ENCODE measurements at regions not wholly inside any gene's neighbourhood (a gene's known extent, or its start where the extent isn't known, plus 50 kb on each side); places are given as distances from the start of the nearest gene placed in this dataset.

- TF ChIP-seq POLR2A (IDR thresholded peaks at IDR 0.05) (no peak), CTCF (IDR thresholded peaks at IDR 0.05 in 8 of 11, conservative IDR thresholded peaks at IDR 0.05 in 3 of 11) (no peak), POLR2AphosphoS5 (IDR thresholded peaks at IDR 0.05) (no peak)
Observed at GRCh38 chr6:126803769-126804168, 314.7 kb upstream of the RSPO3 start.

Data from spleen (tissue), 7 donors.